ENCODE measurements at regions not wholly inside any gene's neighbourhood (a gene's known extent, or its start where the extent isn't known, plus 50 kb on each side); places are given as distances from the start of the nearest gene placed in this dataset.

GRCh38 chr1:87959236-87959635, 630.6 kb downstream of the LMO4 start:
- no peak for TF ChIP-seq POLR2AphosphoS5 (IDR thresholded peaks at IDR 0.05; ENCODE audit: low read depth, low read length)
- no peak for TF ChIP-seq POLR2A (IDR thresholded peaks at IDR 0.05; ENCODE audit: low read depth, low read length)
- TF ChIP-seq PAX5 (IDR thresholded peaks at IDR 0.05; ENCODE audit: insufficient read depth, low read length, severe bottlenecking), result no peak
- TF ChIP-seq TAF1 (IDR thresholded peaks at IDR 0.05; ENCODE audit: low read depth, low read length), result no peak
- no peak for TF ChIP-seq POU2F2 (IDR thresholded peaks at IDR 0.05; ENCODE audit: low read depth, low read length)
